Upper lobe of left lung (tissue), 6 donors: ENCODE measurements at regions not wholly inside any gene's neighbourhood (a gene's known extent, or its start where the extent isn't known, plus 50 kb on each side); places are given as distances from the start of the nearest gene placed in this dataset.

Experiments
- ATAC-seq, 2 donors: fragments of 200-7000 bp; cut with Tn5 transposase; one replicate each; pipeline ENCODE4 v1.9.1; 2022; ENCODE audit warnings: mild to moderate bottlenecking in 2 of 2, moderate library complexity in 2 of 2; ENCODE audit not compliant: low FRiP score in 2 of 2
- DNase-seq, 2 donors: peaks; one replicate each; pipeline ENCODE4 v3.0.0-alpha.2; 2019 to 2020
- H3K27ac ChIP-seq, 4 donors: fragments of 200-600 bp; sonication (generic); one replicate each; pipeline ENCODE4 v1.5.1; 2016 to 2019
- H3K27me3 ChIP-seq, 4 donors: fragments of 200-600 bp; sonication (generic); one replicate each; pipeline ENCODE4 v1.5.1; 2017 to 2019
- H3K36me3 ChIP-seq, 4 donors: fragments of 200-600 bp; sonication (generic); one replicate each; pipeline ENCODE4 v1.5.1; 2016 to 2019
- H3K4me1 ChIP-seq, 4 donors: fragments of 200-600 bp; sonication (generic); one replicate each; pipeline ENCODE4 v1.5.1; 2018 to 2019
- H3K4me3 ChIP-seq, 4 donors: fragments of 200-600 bp; sonication (generic); one replicate each; pipeline ENCODE4 v1.5.1; 2017 to 2019; ENCODE audit warnings: mild to moderate bottlenecking in 2 of 4, moderate library complexity in 1 of 4
- H3K9me3 ChIP-seq, 4 donors: fragments of 200-600 bp; sonication (generic); one replicate each; pipeline ENCODE4 v1.5.1; 2018 to 2019
- CTCF ChIP-seq, 6 experiments: fragments of 450-650 bp in 4 of 6; fragments of 200-600 bp in 2 of 6; sonication (generic) in 2 of 6; IDR thresholded peaks; one replicate each; pipeline ENCODE4 v1.5.1; 2016 to 2019; ENCODE audit warnings: antibody characterized with exemption in 6 of 6
- EP300 ChIP-seq, 4 donors: sonication (generic); formaldehyde crosslinking; IDR thresholded peaks; one replicate each; pipeline ENCODE4 v1.5.1; 2017; ENCODE audit warnings: antibody characterized with exemption in 4 of 4, control low read depth in 2 of 4
- POLR2A ChIP-seq, 4 donors: fragments of 450-650 bp; IDR thresholded peaks; one replicate each; pipeline ENCODE4 v1.5.1; 2016 to 2017; ENCODE audit warnings: antibody characterized with exemption in 4 of 4, mild to moderate bottlenecking in 2 of 4
- POLR2AphosphoS5 ChIP-seq, 2 donors: sonication (generic); formaldehyde crosslinking; IDR thresholded peaks; one replicate each; pipeline ENCODE4 v1.5.1; 2017; ENCODE audit warnings: antibody characterized with exemption in 2 of 2
- WGBS, 2 donors: methylation state at CpG; one replicate each; pipeline ENCODE4 v1.1.5; 2017 to 2018; 5-methylcytosine and 5-hydroxymethylcytosine counted together
- donor health status: DM: no; HTN: no; CAD: no; lungs with moderate emphysema.
- donor health status: DM: no; HTN: yes; CAD: no; lungs with severe emphysema.

- TF ChIP-seq CTCF (IDR thresholded peaks at IDR 0.05) (no peak), POLR2AphosphoS5 (IDR thresholded peaks at IDR 0.05) (no peak), EP300 (IDR thresholded peaks at IDR 0.05) (no peak), POLR2A (IDR thresholded peaks at IDR 0.05) (peak in 1 of 4 donors; percentile 47)
Observed at GRCh38 chr15:70267879-70268278, 170.2 kb upstream of the TLE3 start.

GRCh38 chr15:70267306-70267705 is 169.6 kb upstream of the TLE3 start:
- Histone ChIP-seq H3K9me3 (no peaks in the 10 kb centered on the region), H3K27me3 (no peaks in the 10 kb centered on the region), H3K27ac (peak overlapping the region in 3 of 4 donors; percentile 5 to 75 (median 14)), H3K4me3 (no peak overlapping the region), H3K36me3 (no peaks in the 10 kb centered on the region), H3K4me1 (peaks cover 38 to 63% (median 55%) of the 10 kb centered on the region in 4 donors)
- no peak for TF ChIP-seq EP300 (IDR thresholded peaks at IDR 0.05)
- TF ChIP-seq POLR2A (IDR thresholded peaks at IDR 0.05): no peak
- no peak for TF ChIP-seq CTCF (IDR thresholded peaks at IDR 0.05)
- TF ChIP-seq POLR2AphosphoS5 (IDR thresholded peaks at IDR 0.05): no peak
- DNase-seq (no peak), ATAC-seq (no peak)
- WGBS, 2 donors: 94 to 95% methylated on average over 2 of the region's 2 CpGs

More at GRCh38 chr15:70267879-70268278, 170.2 kb upstream of the TLE3 start:
- Histone ChIP-seq H3K36me3 (no peaks in the 10 kb centered on the region), H3K4me3 (no peak overlapping the region), H3K27me3 (no peaks in the 10 kb centered on the region), H3K9me3 (no peaks in the 10 kb centered on the region), H3K27ac (no peak overlapping the region), H3K4me1 (peaks cover 38 to 63% (median 54%) of the 10 kb centered on the region in 4 donors)
- ATAC-seq: no peak
- WGBS, 2 donors: 82 to 91% methylated on average over 6 of the region's 6 CpGs
- DNase-seq: peak in 1 of 2 donors; percentile 43

GRCh38 chr15:70266412-70267121 is 168.8 kb upstream of the TLE3 start:
- 35 to 45% methylated on average over 24 of the region's 24 CpGs for WGBS, 2 donors
- no peak overlapping the region for H3K4me3 ChIP-seq

GRCh38 chr15:70265986-70266385 is 168.3 kb upstream of the TLE3 start:
- H3K4me1 ChIP-seq: peaks cover 30 to 53% (median 46%) of the 10 kb centered on the region in 4 donors
- no peaks in the 10 kb centered on the region for H3K9me3 ChIP-seq
- peak overlapping the region in 3 of 4 donors; percentile 5 to 75 (median 58) for H3K27ac ChIP-seq
- H3K36me3 ChIP-seq: no peaks in the 10 kb centered on the region
- H3K27me3 ChIP-seq: no peaks in the 10 kb centered on the region
- H3K4me3 ChIP-seq: no peak overlapping the region
- TF ChIP-seq CTCF (IDR thresholded peaks at IDR 0.05): no peak
- DNase-seq: no peak
- WGBS, 2 donors: 68 to 72% methylated on average over 8 of the region's 8 CpGs
- no peak for ATAC-seq

More at GRCh38 chr15:70266412-70267121, 168.8 kb upstream of the TLE3 start:
- TF ChIP-seq POLR2A (IDR thresholded peaks at IDR 0.05) (peak in 1 of 4 donors; percentile 41), EP300 (IDR thresholded peaks at IDR 0.05) (peak in 1 of 4 donors; percentile 33), CTCF (IDR thresholded peaks at IDR 0.05) (no peak), POLR2AphosphoS5 (IDR thresholded peaks at IDR 0.05) (peak; percentile 79 to 81)
- Histone ChIP-seq H3K4me1 (peaks cover 36 to 59% (median 51%) of the 10 kb centered on the region in 4 donors), H3K9me3 (no peaks in the 10 kb centered on the region), H3K27ac (peak overlapping the region in 3 of 4 donors; percentile 5 to 75 (median 58)), H3K27me3 (no peaks in the 10 kb centered on the region), H3K36me3 (no peaks in the 10 kb centered on the region)
- peak; percentile 78 to 87 for ATAC-seq
- DNase-seq: peak; percentile 87 to 88
